VCaP (cell line): ENCODE measurements at regions not wholly inside any gene's neighbourhood (a gene's known extent, or its start where the extent isn't known, plus 50 kb on each side); places are given as distances from the start of the nearest gene placed in this dataset.

ENCODE experiments used
- H3K27ac ChIP-seq: fragments of 450-650 bp; 2 replicates; pipeline ENCODE4 v1.5.1; 2017
- TF ChIP-seq, protein P1 (sequence below): fragments of 450-650 bp; conservative IDR thresholded peaks from 2 replicates; pipeline ENCODE4 v1.5.1; 2017; ENCODE audit warnings: mild to moderate bottlenecking, moderate library complexity

DNA sequence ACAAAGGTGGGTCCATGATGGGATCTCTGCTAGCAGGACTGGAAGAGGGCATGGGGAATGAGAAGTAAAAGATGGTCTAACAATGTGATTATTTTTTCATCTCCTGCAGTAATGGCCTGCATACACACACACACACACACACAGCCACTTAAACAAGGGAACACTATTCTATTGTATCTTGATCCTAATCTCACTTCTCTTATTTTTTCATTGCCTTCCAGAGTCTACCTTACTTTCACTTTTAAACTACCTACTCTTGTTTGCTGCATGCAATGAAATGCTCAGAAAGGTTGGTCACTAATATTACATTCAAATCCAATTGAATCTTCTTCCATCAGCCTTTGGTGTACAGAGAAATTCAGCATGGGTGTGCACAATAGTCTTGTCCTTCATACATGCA, 853.8 kb downstream of the IGSF11 start:
- H3K27ac ChIP-seq, result no peak overlapping the region
- TF ChIP-seq, protein P1, sequence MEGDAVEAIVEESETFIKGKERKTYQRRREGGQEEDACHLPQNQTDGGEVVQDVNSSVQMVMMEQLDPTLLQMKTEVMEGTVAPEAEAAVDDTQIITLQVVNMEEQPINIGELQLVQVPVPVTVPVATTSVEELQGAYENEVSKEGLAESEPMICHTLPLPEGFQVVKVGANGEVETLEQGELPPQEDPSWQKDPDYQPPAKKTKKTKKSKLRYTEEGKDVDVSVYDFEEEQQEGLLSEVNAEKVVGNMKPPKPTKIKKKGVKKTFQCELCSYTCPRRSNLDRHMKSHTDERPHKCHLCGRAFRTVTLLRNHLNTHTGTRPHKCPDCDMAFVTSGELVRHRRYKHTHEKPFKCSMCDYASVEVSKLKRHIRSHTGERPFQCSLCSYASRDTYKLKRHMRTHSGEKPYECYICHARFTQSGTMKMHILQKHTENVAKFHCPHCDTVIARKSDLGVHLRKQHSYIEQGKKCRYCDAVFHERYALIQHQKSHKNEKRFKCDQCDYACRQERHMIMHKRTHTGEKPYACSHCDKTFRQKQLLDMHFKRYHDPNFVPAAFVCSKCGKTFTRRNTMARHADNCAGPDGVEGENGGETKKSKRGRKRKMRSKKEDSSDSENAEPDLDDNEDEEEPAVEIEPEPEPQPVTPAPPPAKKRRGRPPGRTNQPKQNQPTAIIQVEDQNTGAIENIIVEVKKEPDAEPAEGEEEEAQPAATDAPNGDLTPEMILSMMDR, result no peak

DNA sequence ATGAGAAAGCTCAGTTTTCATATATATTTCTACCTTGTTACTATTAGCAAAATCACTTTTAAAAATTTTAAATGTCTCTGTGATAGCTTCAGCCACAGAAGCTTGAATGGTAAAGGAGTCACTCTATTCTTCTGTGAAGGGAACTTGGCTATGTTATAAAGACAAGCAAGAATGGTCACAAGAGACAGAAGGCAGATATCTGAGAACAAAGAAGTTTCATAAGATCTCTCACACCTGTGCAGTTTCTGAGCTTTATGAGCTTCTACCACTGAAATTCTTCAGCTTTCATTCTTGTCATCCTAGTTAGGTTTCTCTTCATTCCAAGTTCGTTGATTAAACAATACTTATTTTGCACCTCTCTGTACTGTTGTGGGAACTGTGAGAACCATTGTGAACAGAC, 853.4 kb downstream of the IGSF11 start:
- no peak overlapping the region for H3K27ac ChIP-seq
- TF ChIP-seq, protein P1, result no peak

- H3K27ac ChIP-seq, result no peak overlapping the region
- TF ChIP-seq, protein P1, result no peak
Measured at GRCh38 chr3:118186051-118186450, 848.6 kb downstream of the IGSF11 start.

- TF ChIP-seq, protein P1, result no peak
- no peak overlapping the region for H3K27ac ChIP-seq
Measured at GRCh38 chr3:118187221-118187620, 847.4 kb downstream of the IGSF11 start.

- H3K27ac ChIP-seq, result no peak overlapping the region
- TF ChIP-seq, protein P1, result no peak
Measured at GRCh38 chr3:118196183-118196582, 838.5 kb downstream of the IGSF11 start.

DNA sequence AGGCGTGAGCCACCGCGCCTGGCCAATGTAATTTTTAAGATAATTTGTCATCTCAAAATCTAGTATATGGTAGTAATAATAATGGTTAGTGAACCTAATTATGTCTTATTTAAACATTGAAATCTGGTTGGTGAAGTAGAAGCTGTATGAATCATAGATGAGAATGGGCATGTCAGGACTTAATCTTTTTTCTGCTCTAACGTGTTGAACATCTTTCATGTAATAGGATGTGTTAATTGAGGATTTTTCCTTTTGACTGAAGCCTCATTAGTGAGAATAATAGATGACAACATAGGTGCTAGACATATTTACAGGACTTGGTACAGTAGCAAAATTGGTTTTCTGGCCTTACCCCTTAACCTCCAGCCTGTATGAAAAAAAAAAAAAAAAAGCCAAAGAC, 835.6 kb downstream of the IGSF11 start:
- no peak overlapping the region for H3K27ac ChIP-seq

DNA sequence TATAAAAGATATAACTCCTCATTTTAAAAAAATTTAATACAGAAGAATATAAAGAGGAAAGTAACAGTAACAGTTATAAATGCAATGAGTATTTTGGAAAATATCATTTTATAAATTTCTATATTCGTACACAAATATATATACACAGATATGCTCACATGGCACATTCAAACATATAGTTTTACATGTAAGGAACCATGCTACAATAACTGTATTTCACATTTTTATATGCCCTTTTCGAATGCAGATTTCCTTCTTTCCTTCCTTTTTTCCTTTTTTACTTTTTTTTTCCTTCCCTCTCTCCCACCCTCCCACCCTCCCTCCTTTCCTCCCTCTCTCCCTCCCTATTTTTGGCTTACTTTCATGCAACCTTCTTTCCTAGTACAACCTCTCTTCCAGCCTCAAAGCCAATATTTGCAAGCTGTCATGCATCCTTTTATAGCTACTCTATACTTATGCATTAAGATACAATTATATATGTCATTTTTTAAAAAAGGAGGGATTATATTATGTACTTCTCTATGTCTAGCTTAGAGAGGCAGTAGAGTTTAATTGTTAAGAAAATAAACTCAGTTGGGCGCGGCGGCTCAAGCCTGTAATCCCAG, 830.5 kb downstream of the IGSF11 start:
- no peak overlapping the region for H3K27ac ChIP-seq
- TF ChIP-seq, protein P1, result no peak

More for the DNA sequence above, 835.6 kb downstream of the IGSF11 start:
- TF ChIP-seq, protein P1, result no peak
